A673 (cell line): ENCODE measurements at regions not wholly inside any gene's neighbourhood (a gene's known extent, or its start where the extent isn't known, plus 50 kb on each side); places are given as distances from the start of the nearest gene placed in this dataset.

ENCODE experiments used
- CTCF ChIP-seq: fragments of 300-800, 200-600 bp; sonication (generic); conservative IDR thresholded peaks from 2 replicates; pipeline ENCODE4 v1.5.1; 2017; ENCODE audit warnings: low read depth, mild to moderate bottlenecking, antibody characterized with exemption, low read length, moderate library complexity, mixed read lengths
- EZH2 ChIP-seq: fragments of 200-600 bp; sonication (generic); IDR thresholded peaks from 2 replicates; pipeline ENCODE4 v1.6.1; 2017; ENCODE audit warnings: borderline replicate concordance, low read depth, mild to moderate bottlenecking, mixed read lengths, antibody characterized with exemption, low read length; ENCODE audit not compliant: poor library complexity, severe bottlenecking

- TF ChIP-seq CTCF (no peak), EZH2 (no peak)
Measured at GRCh38 chr20:11229772-11230171, 556.0 kb upstream of the JAG1 start.
